ENCODE measurements at regions not wholly inside any gene's neighbourhood (a gene's known extent, or its start where the extent isn't known, plus 50 kb on each side); places are given as distances from the start of the nearest gene placed in this dataset.

DNA sequence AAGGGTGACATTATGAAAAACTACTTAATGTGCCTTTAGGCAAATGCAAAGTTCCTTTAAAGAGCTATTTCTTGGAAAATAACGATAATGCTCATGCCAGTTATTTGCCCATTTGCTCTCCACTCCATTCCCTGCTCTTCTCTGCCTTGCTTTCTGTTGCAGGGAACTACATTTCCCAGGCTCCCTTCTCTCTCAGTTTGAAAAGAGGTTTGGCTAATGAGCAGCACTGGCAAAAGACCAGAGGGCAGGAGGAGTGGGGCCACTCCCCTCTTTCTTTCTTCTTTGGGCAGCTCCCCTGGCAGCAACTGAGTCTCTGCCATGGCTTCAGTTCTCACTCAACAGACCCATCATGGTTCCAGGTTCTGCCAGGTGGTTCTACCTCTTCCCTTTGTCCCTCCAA is 130.5 kb downstream of the RWDD3 start:
- no peak for TF ChIP-seq SMC3 (conservative IDR thresholded peaks at IDR 0.05; ENCODE audit: insufficient read depth, low read depth, low read length)
- TF ChIP-seq TBP (optimal IDR thresholded peaks at IDR 0.05; ENCODE audit: low read depth, low read length): no peak
- TF ChIP-seq ZNF324 (CRISPR knock-in tag; IDR thresholded peaks at IDR 0.05): no peak
- TF ChIP-seq, protein P1, sequence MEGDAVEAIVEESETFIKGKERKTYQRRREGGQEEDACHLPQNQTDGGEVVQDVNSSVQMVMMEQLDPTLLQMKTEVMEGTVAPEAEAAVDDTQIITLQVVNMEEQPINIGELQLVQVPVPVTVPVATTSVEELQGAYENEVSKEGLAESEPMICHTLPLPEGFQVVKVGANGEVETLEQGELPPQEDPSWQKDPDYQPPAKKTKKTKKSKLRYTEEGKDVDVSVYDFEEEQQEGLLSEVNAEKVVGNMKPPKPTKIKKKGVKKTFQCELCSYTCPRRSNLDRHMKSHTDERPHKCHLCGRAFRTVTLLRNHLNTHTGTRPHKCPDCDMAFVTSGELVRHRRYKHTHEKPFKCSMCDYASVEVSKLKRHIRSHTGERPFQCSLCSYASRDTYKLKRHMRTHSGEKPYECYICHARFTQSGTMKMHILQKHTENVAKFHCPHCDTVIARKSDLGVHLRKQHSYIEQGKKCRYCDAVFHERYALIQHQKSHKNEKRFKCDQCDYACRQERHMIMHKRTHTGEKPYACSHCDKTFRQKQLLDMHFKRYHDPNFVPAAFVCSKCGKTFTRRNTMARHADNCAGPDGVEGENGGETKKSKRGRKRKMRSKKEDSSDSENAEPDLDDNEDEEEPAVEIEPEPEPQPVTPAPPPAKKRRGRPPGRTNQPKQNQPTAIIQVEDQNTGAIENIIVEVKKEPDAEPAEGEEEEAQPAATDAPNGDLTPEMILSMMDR (IDR thresholded peaks at IDR 0.05 in 2 of 3, conservative IDR thresholded peaks at IDR 0.05 in 1 of 3; ENCODE audit: insufficient read depth in 2 of 3, low read depth in 1 of 3, low read length in 3 of 3): no peak
- TF ChIP-seq, protein P2, sequence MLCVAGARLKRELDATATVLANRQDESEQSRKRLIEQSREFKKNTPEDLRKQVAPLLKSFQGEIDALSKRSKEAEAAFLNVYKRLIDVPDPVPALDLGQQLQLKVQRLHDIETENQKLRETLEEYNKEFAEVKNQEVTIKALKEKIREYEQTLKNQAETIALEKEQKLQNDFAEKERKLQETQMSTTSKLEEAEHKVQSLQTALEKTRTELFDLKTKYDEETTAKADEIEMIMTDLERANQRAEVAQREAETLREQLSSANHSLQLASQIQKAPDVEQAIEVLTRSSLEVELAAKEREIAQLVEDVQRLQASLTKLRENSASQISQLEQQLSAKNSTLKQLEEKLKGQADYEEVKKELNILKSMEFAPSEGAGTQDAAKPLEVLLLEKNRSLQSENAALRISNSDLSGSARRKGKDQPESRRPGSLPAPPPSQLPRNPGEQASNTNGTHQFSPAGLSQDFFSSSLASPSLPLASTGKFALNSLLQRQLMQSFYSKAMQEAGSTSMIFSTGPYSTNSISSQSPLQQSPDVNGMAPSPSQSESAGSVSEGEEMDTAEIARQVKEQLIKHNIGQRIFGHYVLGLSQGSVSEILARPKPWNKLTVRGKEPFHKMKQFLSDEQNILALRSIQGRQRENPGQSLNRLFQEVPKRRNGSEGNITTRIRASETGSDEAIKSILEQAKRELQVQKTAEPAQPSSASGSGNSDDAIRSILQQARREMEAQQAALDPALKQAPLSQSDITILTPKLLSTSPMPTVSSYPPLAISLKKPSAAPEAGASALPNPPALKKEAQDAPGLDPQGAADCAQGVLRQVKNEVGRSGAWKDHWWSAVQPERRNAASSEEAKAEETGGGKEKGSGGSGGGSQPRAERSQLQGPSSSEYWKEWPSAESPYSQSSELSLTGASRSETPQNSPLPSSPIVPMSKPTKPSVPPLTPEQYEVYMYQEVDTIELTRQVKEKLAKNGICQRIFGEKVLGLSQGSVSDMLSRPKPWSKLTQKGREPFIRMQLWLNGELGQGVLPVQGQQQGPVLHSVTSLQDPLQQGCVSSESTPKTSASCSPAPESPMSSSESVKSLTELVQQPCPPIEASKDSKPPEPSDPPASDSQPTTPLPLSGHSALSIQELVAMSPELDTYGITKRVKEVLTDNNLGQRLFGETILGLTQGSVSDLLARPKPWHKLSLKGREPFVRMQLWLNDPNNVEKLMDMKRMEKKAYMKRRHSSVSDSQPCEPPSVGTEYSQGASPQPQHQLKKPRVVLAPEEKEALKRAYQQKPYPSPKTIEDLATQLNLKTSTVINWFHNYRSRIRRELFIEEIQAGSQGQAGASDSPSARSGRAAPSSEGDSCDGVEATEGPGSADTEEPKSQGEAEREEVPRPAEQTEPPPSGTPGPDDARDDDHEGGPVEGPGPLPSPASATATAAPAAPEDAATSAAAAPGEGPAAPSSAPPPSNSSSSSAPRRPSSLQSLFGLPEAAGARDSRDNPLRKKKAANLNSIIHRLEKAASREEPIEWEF (CRISPR knock-in tag; IDR thresholded peaks at IDR 0.05): no peak
- TF ChIP-seq, protein P3, sequence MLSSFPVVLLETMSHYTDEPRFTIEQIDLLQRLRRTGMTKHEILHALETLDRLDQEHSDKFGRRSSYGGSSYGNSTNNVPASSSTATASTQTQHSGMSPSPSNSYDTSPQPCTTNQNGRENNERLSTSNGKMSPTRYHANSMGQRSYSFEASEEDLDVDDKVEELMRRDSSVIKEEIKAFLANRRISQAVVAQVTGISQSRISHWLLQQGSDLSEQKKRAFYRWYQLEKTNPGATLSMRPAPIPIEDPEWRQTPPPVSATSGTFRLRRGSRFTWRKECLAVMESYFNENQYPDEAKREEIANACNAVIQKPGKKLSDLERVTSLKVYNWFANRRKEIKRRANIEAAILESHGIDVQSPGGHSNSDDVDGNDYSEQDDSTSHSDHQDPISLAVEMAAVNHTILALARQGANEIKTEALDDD (IDR thresholded peaks at IDR 0.05): no peak
